HG03439 (cell line): ENCODE measurements at regions not wholly inside any gene's neighbourhood (a gene's known extent, or its start where the extent isn't known, plus 50 kb on each side); places are given as distances from the start of the nearest gene placed in this dataset.

ENCODE experiments used
- ATAC-seq: cut with Tn5 transposase; IDR thresholded peaks from one replicate; pipeline ENCODE4 v1.9.1; 2021; ENCODE audit warnings: mild to moderate bottlenecking, moderate library complexity; ENCODE audit not compliant: unreplicated experiment

- no peak for ATAC-seq
These were observed 1494.6 kb downstream of the TBC1D22A start for GRCh38 chr22:48256776-48257684.

- ATAC-seq, result no peak
These were observed 1493.7 kb downstream of the TBC1D22A start for GRCh38 chr22:48256041-48256739.

- ATAC-seq, result no peak
These were observed 1491.9 kb downstream of the TBC1D22A start for GRCh38 chr22:48254311-48254873.

GRCh38 chr22:48253573-48253972 lies 1491.1 kb downstream of the TBC1D22A start:
- no peak for ATAC-seq

GRCh38 chr22:48253136-48253535 lies 1490.7 kb downstream of the TBC1D22A start:
- ATAC-seq, result no peak

GRCh38 chr22:48251629-48252028 lies 1489.2 kb downstream of the TBC1D22A start:
- ATAC-seq, result no peak

- ATAC-seq, result no peak
These were observed 1488.6 kb downstream of the TBC1D22A start for GRCh38 chr22:48250937-48251530.

- no peak for ATAC-seq
These were observed 1487.9 kb downstream of the TBC1D22A start for GRCh38 chr22:48250286-48250895.

- no peak for ATAC-seq
These were observed 1487.3 kb downstream of the TBC1D22A start for GRCh38 chr22:48249713-48250268.

GRCh38 chr22:48248901-48249455 lies 1486.5 kb downstream of the TBC1D22A start:
- ATAC-seq, result no peak

- ATAC-seq, result no peak
These were observed 1485.4 kb downstream of the TBC1D22A start for GRCh38 chr22:48247829-48248228.

- ATAC-seq, result no peak
These were observed 1482.7 kb downstream of the TBC1D22A start for GRCh38 chr22:48245196-48245485.

- ATAC-seq, result no peak
These were observed 1482.1 kb downstream of the TBC1D22A start for GRCh38 chr22:48244388-48245195.

- no peak for ATAC-seq
These were observed 1480.0 kb downstream of the TBC1D22A start for GRCh38 chr22:48242461-48242864.

GRCh38 chr22:48241658-48242057 lies 1479.2 kb downstream of the TBC1D22A start:
- ATAC-seq, result no peak

GRCh38 chr22:48240935-48241230 lies 1478.4 kb downstream of the TBC1D22A start:
- no peak for ATAC-seq

GRCh38 chr22:48240148-48240934 lies 1477.9 kb downstream of the TBC1D22A start:
- ATAC-seq, result no peak

GRCh38 chr22:48239461-48240147 lies 1477.2 kb downstream of the TBC1D22A start:
- no peak for ATAC-seq
